H9 (cell line): ENCODE measurements at regions not wholly inside any gene's neighbourhood (a gene's known extent, or its start where the extent isn't known, plus 50 kb on each side); places are given as distances from the start of the nearest gene placed in this dataset.

ENCODE experiments used
- DNase-seq: peaks from one replicate; pipeline ENCODE4 v3.0.0-alpha.2; 2017
- H2AFZ ChIP-seq: one replicate; pipeline ENCODE4 v1.6.1; 2013; ENCODE audit warnings: mild to moderate bottlenecking, low read length, control low read depth, moderate library complexity
- H2AK5ac ChIP-seq: 2 replicates; pipeline ENCODE4 v1.6.1; 2013; ENCODE audit warnings: low read length, control low read depth, mixed read lengths; ENCODE audit not compliant: insufficient read length
- H2BK120ac ChIP-seq: one replicate; pipeline ENCODE4 v1.6.1; 2013; ENCODE audit warnings: low read depth, mild to moderate bottlenecking, low read length, control low read depth, inconsistent platforms; ENCODE audit not compliant: poor library complexity, severe bottlenecking
- H2BK12ac ChIP-seq: 2 replicates; pipeline ENCODE4 v1.6.1; 2013; ENCODE audit warnings: low read length, control low read depth, mixed read lengths, low read depth; ENCODE audit not compliant: insufficient read length
- H2BK15ac ChIP-seq: 2 replicates; pipeline ENCODE4 v1.6.1; 2013; ENCODE audit warnings: low read depth, low read length, control low read depth
- H2BK20ac ChIP-seq: one replicate; pipeline ENCODE4 v1.6.1; 2013; ENCODE audit warnings: low read depth, mild to moderate bottlenecking, low read length, control low read depth, inconsistent platforms; ENCODE audit not compliant: poor library complexity, severe bottlenecking
- H2BK5ac ChIP-seq: 2 replicates; pipeline ENCODE4 v1.6.1; 2013; ENCODE audit warnings: low read length, control low read depth, mixed read lengths; ENCODE audit not compliant: insufficient read length
- H3K14ac ChIP-seq: 2 replicates; pipeline ENCODE4 v1.6.1; 2013; ENCODE audit warnings: low read length, control low read depth; ENCODE audit not compliant: insufficient read depth
- H3K18ac ChIP-seq: 2 replicates; pipeline ENCODE4 v1.6.1; 2013; ENCODE audit warnings: low read depth, mild to moderate bottlenecking, mixed read lengths, low read length, control low read depth; ENCODE audit not compliant: insufficient read length
- H3K23ac ChIP-seq: 2 replicates; pipeline ENCODE4 v1.6.1; 2013; ENCODE audit warnings: low read length, control low read depth, mixed read lengths, low read depth; ENCODE audit not compliant: insufficient read length
- H3K23me2 ChIP-seq: 2 replicates; pipeline ENCODE4 v1.6.1; 2013; ENCODE audit warnings: low read depth, mild to moderate bottlenecking, mixed read lengths, low read length, control low read depth; ENCODE audit not compliant: insufficient read length, poor library complexity, severe bottlenecking
- H3K27ac ChIP-seq: 2 replicates; pipeline ENCODE4 v1.5.1; 2013; ENCODE audit warnings: low read length, control low read depth, mixed read lengths, low read depth; ENCODE audit not compliant: insufficient read length
- H3K27me3 ChIP-seq: 2 replicates; pipeline ENCODE4 v1.6.1; 2013; ENCODE audit warnings: low read length, control low read depth, inconsistent platforms; ENCODE audit not compliant: insufficient read depth
- H3K4ac ChIP-seq: 2 replicates; pipeline ENCODE4 v1.6.1; 2013; ENCODE audit warnings: low read depth, mild to moderate bottlenecking, control low read depth, inconsistent platforms, low read length, moderate library complexity
- H3K4me1 ChIP-seq: 2 replicates; pipeline ENCODE4 v1.6.1; 2013; ENCODE audit warnings: low read length, control low read depth, inconsistent platforms; ENCODE audit not compliant: insufficient read depth
- H3K4me2 ChIP-seq: 2 replicates; pipeline ENCODE4 v1.6.1; 2013; ENCODE audit warnings: low read length, control low read depth, mixed read lengths; ENCODE audit not compliant: insufficient read length, insufficient read depth
- H3K56ac ChIP-seq: 2 replicates; pipeline ENCODE4 v1.6.1; 2013; ENCODE audit warnings: low read depth, mild to moderate bottlenecking, mixed read lengths, low read length, control low read depth; ENCODE audit not compliant: insufficient read length
- H3K79me1 ChIP-seq: 2 replicates; pipeline ENCODE4 v1.6.1; 2013; ENCODE audit warnings: low read depth, mild to moderate bottlenecking, moderate library complexity, low read length, control low read depth, inconsistent platforms; ENCODE audit not compliant: insufficient read depth, poor library complexity, severe bottlenecking
- H3K79me2 ChIP-seq: 2 replicates; pipeline ENCODE4 v1.6.1; 2013; ENCODE audit warnings: low read length, control low read depth, inconsistent platforms; ENCODE audit not compliant: insufficient read depth
- H3K9ac ChIP-seq: 2 replicates; pipeline ENCODE4 v1.6.1; 2013; ENCODE audit warnings: low read length, control low read depth, mixed read lengths; ENCODE audit not compliant: insufficient read length; ENCODE audit errors: extremely low read depth
- H3K9me3 ChIP-seq: one replicate; pipeline ENCODE4 v1.6.1; 2013; ENCODE audit warnings: low read depth, low read length, inconsistent platforms; ENCODE audit not compliant: control insufficient read depth
- H3T11ph ChIP-seq: one replicate; pipeline ENCODE4 v1.6.1; 2013; ENCODE audit warnings: mild to moderate bottlenecking, low read length, control low read depth, inconsistent platforms
- H4K20me1 ChIP-seq: one replicate; pipeline ENCODE4 v1.6.1; 2013; ENCODE audit not compliant: control insufficient read depth, insufficient read length, insufficient read depth
- H4K5ac ChIP-seq: 2 replicates; pipeline ENCODE4 v1.6.1; 2013; ENCODE audit warnings: low read depth, mild to moderate bottlenecking, mixed read lengths, low read length, control low read depth; ENCODE audit not compliant: insufficient read length
- H4K8ac ChIP-seq: replicated peaks from 2 replicates; pipeline ENCODE4 v1.6.1; 2013; ENCODE audit warnings: low read length, control low read depth, mixed read lengths, low read depth; ENCODE audit not compliant: insufficient read length
- H4K91ac ChIP-seq: 2 replicates; pipeline ENCODE4 v1.6.1; 2013; ENCODE audit warnings: low read depth, mild to moderate bottlenecking, moderate library complexity, mixed read lengths, low read length, control low read depth; ENCODE audit not compliant: insufficient read length
- H3K27ac Mint-ChIP-seq, 3 experiments: 2 replicates in 2 of 3; 3 replicates in 1 of 3; pipeline ENCODE4 v1.8.0; 2020 to 2021; ENCODE audit warnings: mixed read lengths in 3 of 3, mild to moderate bottlenecking in 1 of 3, moderate library complexity in 1 of 3
- H3K27me3 Mint-ChIP-seq: 2 replicates; pipeline ENCODE4 v1.8.0; 2021; ENCODE audit warnings: low read depth, mild to moderate bottlenecking, moderate library complexity, mixed read lengths
- H3K36me3 Mint-ChIP-seq, 3 experiments: 2 replicates in 2 of 3; 3 replicates in 1 of 3; pipeline ENCODE4 v1.8.0; 2020 to 2021; ENCODE audit warnings: low read depth in 3 of 3, mixed read lengths in 3 of 3; ENCODE audit not compliant: insufficient read depth in 1 of 3
- H3K4me1 Mint-ChIP-seq, 2 experiments: 2 replicates each; pipeline ENCODE4 v1.8.0; 2020; ENCODE audit warnings: mixed read lengths in 2 of 2
- H3K4me3 Mint-ChIP-seq, 2 experiments: 2 replicates in 1 of 2; 3 replicates in 1 of 2; pipeline ENCODE4 v1.8.0; 2020 to 2021; ENCODE audit warnings: mild to moderate bottlenecking in 2 of 2, mixed read lengths in 2 of 2, moderate library complexity in 1 of 2
- H3K9me3 Mint-ChIP-seq, 2 experiments: 2 replicates in 1 of 2; 3 replicates in 1 of 2; pipeline ENCODE4 v1.8.0; 2020; ENCODE audit warnings: mild to moderate bottlenecking in 2 of 2, mixed read lengths in 2 of 2, moderate library complexity in 1 of 2
- CTCF ChIP-seq: fragments of 200-600 bp; sonication (generic); conservative IDR thresholded peaks from 3 replicates; pipeline ENCODE4 v1.8.0; 2021; ENCODE audit warnings: antibody characterized with exemption, mild to moderate bottlenecking
- WGBS: extraction: QIAGEN DNeasy Blood & Tissue Kit; methylation state at CpG from one replicate; pipeline ENCODE4 v1.1.7; 2013; ENCODE audit warnings: missing lambda C conversion rate, low lambda C conversion rate, mixed read lengths; ENCODE audit not compliant: insufficient read length; ENCODE audit errors: extremely low coverage; 5-methylcytosine and 5-hydroxymethylcytosine counted together

GRCh38 chr4:158099686-158100085 lies 73.1 kb downstream of the GASK1B start:
- no peak for DNase-seq
- Histone ChIP-seq H3K23ac (no peak overlapping the region), H2AK5ac (no peak overlapping the region), H3K56ac (no peak overlapping the region), H3K4me2 (no peak overlapping the region), H4K5ac (no peak overlapping the region), H3K18ac (no peak overlapping the region), H2BK5ac (no peak overlapping the region), H3K23me2 (no peaks in the 10 kb centered on the region), H2AFZ (no peak overlapping the region), H2BK20ac (no peak overlapping the region), H3K9me3 (no peaks in the 10 kb centered on the region), H4K20me1 (no peaks in the 10 kb centered on the region), H3K27me3 (no peaks in the 10 kb centered on the region), H2BK12ac (no peak overlapping the region), H2BK120ac (no peak overlapping the region), H3K79me2 (no peaks in the 10 kb centered on the region), H4K8ac (no peak overlapping the region), H3K27ac (no peak overlapping the region), H3T11ph (no peak overlapping the region), H2BK15ac (no peak overlapping the region), H3K79me1 (no peaks in the 10 kb centered on the region), H4K91ac (no peak overlapping the region), H3K14ac (no peak overlapping the region), H3K4ac (no peak overlapping the region), H3K9ac (no peak overlapping the region), H3K4me1 (no peaks in the 10 kb centered on the region; the same call in 1 of the 2 replicates)
- no peak for TF ChIP-seq CTCF
- WGBS = no CpG with 5 or more reads among the region's 4 CpGs
- Mint-ChIP-seq H3K27me3 (no peaks in the 10 kb centered on the region), H3K27ac (no peak overlapping the region; a peak in 1 of 7 replicates), H3K4me3 (no peak overlapping the region), H3K4me1 (peaks cover 4 to 13% of the 10 kb centered on the region in 2 experiments), H3K36me3 (peaks cover 0 to 4% (median 0%) of the 10 kb centered on the region in 3 experiments; a peak in 1 of 7 replicates), H3K9me3 (peaks cover 0 to 3% of the 10 kb centered on the region in 2 experiments; a peak in 2 of 5 replicates)
